ENCODE measurements at regions not wholly inside any gene's neighbourhood (a gene's known extent, or its start where the extent isn't known, plus 50 kb on each side); places are given as distances from the start of the nearest gene placed in this dataset.

DNA sequence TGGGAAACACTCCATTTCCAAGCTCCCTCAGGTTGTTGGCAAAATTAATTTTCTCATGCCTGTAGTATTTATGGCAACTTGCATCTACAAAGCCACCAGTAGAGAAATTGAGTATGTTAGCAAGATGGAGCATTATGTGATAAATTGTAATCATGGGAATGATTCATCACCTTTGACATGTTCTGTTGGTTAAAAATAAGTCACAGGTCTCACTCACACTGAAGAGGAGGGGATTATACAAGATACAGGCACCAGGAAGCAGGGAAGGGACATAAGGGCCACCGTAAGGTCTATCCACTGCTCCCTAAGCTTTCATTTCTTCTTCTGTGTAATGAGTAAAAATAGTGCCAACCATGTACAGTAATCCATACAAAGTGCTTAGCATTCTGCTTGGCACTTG lies 313.0 kb downstream of the GBA3 start:
- DNase-seq: no peak

DNA sequence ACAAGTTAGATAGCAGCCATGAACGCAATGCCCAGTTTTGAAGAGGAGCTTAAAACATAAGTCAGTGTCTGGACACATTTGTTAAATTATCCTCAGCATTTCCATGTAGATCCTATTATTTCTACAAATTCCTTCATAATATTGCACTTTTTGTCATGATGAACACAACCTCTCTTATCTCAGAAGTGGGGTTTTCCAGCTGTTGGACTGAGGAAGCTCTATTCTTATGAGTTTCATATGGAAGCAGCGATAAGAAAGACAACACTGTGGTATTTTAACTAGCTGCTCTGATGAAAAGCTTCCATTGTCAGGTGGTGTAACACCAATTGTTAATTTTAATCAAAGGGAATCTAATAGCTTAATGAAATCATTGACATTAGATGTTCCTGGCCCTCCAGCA lies 308.7 kb downstream of the GBA3 start:
- no peak for DNase-seq

DNA sequence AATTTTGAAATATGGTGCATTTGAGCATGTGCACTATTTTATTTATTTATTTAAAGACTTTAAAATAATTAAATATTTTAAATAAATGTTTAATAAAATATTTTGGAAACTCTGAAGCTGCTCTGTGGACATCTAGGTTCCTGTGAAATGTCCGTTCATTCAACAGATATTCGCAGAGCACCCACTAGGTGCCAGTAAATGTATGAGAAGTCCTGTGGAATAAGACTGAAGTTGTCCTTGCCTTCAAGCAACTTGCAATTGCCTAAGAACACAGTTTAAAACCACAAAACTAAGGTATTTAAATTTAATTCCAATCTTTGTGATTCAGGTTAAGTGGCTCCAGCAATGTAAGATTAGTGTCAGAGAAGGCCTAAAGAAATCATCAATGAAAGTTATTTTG lies 306.7 kb downstream of the GBA3 start:
- no peak for DNase-seq

DNA sequence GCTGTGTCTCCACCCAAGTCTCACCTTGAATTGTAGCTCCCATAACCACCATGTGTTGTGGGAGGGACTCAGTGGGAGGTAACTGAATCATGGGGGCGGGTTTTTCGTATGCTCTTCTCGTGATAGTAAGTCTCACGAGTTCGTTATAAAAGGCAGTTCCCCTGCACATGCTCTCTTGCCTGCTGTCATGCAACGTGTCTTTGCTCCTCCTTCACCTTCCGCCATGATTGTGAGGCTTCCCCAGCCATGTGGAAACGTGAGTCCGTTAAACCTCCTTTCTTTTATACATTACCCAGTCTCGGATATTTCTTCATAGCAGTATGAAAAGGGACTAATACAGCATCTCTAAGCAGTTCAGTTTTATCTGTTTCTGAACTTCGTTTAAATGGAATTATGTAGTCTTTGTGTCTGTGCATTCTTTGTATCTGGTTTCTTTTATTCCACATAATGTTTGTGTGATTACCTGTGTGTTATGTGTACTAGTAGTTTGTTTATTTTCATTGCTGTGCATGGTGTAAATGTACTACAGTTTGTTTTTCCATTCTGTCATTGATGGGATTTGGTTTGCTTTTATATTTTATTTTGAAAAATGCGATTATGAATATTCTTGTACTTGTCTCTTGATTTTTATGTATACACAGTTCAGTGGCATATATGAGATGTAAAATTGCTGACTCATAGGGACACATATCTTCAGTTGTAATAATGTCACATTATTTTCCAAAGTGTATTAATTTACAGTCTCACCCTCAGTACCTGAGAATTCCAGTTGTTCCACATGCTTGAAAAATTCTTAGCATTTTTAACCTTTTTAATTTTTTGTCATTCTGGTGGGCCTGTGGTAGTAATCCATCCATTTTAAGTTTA lies 304.9 kb downstream of the GBA3 start:
- no peak for DNase-seq

DNA sequence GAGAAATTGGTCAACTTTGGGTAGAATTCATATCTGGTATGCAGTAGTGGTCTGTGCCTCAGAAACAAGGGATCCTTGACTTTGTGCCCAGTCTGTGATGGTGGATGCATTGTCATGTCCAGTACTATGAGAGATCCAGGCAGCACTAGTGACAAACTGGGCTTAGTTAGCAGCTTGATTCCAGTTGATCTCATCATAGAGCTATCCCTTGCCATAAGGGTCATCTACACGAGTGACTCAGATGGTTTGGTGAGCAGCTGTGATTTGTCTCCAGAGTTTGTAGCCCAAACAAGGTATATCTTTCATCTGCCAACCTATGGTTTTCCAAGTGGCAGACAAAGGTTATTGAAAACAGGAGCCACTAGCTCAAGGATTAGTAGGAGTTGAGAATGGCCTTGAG lies 298.8 kb downstream of the GBA3 start:
- no peak for DNase-seq

DNA sequence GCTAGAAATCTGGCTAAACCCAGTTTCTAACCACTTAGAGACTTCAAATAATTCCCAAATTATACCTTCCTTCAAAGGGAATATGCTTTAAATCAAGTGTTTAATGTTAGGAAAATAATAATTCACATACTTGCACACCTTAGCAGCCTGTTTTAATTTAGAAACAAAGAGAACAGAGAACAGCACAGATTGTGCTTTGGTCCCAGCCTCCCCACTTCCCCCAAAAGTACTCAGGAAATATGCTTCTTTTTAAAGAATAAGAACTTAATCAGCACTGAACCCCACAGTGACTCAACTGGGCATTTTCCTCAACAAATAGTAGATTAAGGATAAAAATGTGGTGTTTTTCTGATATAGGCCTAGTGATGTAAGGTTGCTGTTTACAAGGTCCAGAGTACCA lies 295.8 kb downstream of the GBA3 start:
- no peak for DNase-seq

DNA sequence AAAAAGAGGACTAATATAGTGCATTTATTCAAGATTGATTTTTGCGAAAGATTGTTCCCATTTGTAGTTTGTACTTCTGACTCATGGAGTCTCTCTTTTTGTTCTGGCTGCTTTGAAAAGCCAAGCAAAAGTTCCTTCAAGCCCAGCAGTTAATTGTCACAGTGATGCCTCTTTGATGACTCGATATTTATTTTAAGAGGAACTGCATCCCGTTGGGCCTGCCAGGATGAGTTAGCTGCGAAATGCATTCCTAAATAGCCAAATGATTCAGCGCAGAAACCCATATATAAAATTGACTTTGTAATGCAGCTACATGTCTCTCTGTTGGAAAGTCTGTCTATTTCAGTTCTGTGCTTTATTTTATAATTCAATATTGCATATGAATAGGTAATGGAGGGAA lies 295.1 kb downstream of the GBA3 start:
- no peak for DNase-seq

DNA sequence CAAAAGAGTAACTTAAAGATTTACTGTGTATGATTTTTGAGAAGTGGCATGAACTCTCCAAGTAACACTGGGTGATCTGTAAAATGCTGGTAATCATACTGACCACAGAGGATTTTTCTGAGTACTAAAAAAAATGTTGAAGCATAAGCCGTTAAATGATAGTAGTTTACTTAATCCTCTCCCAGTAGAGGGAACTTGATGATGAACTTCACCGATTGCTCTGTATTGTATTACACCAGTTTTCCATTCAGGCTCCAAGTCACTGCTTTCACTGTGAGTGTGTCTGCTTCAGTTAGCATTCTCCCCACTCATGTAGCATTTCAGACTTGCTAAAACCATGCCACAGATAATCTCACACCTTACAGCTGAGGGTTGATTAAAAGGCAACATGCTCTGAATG lies 294.1 kb downstream of the GBA3 start:
- DNase-seq: no peak

DNA sequence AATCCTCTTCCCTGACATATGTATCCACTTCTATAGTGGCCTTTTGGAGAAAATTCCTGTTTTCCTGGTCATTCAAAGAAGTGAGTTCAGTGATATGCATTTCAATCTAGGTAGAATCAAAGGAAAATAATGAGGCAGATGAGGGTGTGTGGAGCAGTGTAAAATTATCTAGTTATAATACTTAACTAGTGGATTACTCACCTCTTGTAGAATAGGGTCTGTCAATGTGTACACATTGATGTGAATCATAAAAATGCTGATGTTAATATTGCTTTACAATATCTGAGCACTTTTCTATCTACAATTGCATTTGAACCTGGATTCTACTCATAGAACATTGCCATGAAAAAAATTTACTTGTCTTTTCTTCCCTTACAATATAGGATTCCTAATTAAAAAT lies 293.5 kb downstream of the GBA3 start:
- no peak for DNase-seq

DNA sequence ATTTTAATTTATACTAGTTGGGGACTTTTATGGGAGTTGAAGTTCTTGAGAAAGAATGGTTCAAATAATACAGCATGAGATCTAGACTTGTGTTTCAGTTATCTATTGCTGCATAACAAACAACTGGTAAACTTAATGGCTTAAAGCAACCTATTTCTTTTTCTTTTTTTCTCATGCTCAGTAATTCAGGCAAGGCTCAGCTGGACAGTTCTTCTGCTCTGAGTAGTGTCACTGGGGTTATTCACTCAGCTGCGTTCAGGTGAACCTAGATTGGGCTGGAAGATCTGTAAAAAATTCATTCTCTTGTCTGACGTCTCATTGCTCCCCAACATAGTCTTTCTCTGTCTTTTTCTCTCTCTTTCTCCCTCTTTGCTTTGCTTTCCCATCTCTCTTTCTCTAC lies 291.7 kb downstream of the GBA3 start:
- DNase-seq: no peak

DNA sequence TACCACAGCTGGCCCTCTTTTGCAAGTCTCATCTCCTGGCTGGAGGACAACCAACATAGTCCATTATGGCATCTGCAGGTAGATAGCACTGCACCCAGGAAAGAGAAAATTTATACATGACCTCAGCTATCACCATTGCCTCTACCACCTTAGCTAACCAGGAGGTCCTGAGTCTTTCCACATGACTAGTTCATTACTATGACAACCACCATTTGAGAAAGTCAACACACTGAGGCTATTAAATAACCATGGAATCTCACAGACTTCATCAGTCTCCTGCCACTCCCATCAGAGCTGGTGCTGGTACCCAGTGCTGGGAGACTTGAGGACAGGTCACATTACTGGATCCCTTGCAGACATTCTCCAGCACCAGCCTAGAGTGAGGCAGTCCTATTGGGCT lies 285.9 kb downstream of the GBA3 start:
- no peak for DNase-seq

DNA sequence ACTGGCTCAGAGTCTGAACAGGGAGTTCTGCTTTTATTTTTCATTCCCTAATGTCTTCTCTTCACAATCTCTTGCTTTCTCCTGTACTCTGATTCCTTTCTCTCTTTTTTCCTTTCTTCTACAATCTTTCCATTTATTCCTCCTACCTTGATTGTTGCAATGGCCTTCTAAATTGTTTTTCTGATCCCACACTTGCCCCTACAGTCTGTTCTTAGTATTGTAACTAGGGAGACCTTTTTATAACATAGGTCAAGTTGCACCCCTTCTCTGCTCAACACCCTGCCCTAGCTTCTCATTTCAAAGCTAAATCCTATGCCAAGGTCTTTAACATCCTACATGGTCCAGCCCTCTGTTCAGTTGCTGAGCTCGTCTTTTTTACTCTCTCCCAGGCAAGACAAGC lies 277.9 kb downstream of the GBA3 start:
- DNase-seq: no peak

DNA sequence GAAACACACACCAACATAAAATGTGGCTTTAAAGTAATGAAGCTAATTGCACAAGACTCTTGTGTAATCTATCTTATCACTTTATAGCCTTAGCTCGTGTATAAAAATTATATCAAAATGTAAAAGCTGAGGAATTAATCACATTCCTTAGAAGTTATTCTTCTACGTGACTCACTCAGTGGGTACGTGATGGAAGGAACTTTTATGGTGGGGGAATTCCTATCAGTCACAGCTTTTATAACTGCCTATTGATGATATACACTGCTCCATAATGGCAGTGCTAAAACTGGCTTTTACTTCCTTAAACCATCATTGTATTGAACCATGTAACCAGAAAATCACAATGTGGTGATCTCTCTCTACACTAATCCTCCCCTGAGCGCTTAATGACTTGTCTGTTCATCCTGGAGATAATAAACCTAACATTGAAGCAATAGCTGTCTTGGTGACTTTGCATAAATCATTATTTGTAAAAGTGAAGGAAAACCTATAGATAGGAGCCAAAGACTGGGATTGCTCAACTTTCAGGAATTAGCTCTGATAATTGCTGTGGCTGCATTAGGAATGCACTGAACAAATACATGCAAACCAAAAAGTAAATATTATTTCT lies 276.7 kb downstream of the GBA3 start:
- no peak for DNase-seq

DNA sequence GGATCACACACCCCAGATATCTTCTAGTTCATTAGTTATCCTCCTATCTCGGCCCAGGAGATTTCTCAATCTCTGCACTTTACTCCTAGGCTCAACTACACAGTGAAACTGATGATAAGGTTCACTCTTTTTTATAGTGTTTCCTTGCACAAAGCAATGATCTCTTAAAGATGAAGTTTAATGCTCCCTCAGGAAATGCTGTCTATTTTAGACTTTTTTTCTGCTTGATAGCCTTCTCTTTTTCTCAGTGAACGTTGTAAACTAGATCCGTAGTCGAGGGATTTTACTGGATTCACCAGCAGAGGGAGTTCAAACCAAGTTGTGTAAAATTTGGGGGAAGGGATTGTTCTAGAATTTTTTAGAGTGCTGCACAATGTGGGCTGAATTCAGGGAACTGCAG lies 269.6 kb downstream of the GBA3 start:
- no peak for DNase-seq

DNA sequence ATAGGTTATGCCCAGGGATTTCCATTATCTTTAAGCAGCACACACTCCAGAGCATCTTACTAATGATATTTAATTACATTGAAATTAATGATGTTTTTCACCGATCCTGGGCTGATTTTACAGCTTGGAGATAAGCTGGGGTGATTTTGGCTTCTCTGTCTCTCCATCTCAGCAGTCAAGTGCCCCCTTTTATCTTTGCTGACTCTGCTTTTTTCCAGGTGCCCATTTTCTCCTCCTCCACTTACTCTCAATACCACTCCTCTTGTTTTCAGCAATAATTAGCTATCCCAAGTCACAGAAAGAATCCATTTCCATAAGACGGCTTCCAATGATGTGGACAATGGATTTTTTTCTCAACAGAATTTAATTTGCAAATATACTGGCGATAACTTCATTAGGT lies 266.7 kb downstream of the GBA3 start:
- no peak for DNase-seq

DNA sequence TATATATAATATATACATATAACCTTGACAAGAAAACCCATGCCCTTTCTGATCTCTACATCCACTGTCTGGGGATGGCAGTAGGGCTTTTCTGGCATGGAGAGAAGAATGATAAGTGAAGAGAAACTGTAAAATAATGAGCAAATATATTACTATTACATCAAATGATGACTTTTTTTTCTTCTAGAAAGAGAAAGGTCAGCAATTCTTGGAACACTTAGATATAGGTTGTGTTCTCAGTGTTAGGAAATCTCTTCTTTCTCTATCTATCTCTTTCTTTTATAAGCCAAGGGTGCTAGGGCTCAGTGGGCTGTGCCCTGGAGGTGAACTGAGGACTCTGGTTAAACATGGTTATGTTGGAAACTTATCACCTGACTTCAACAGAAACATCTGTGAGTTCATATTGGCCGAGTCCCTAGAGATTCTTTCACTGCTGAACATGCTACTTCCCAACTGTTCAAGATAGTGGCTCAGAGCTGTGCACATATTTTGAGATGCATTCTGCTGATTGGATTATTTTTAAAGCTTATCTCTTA lies 265.1 kb downstream of the GBA3 start:
- peak; percentile 33 for DNase-seq

DNA sequence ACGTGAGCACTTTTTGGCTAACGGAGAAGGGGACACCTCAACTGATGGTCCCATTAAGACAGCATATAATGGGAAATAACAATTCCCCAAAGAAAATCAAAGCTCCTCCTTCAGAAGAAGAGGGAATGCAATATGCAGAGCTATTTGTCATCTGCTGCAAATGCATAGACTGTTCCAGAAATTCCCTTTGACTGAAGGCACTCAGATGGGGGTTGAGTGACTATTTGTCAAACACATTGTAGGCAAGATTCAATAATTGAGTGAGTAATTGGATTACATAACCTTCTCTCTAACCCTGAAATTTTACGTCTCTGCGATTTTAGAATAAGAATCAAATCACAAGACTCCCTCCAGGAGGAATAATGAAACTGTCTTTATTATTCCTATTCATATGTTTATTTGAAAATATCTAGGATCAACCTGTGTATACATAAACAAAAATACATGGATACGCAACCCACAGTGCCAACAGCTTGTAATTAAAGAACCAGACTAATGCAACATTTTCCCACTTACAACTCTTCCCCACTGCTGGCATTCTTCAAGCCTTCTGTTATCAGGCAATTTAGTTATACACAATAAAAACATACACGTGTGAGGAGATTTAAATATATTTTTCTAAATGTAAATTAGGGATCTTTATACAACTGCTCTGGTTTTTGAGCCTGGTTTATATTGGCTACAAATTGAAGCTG lies 256.6 kb downstream of the GBA3 start:
- DNase-seq: no peak

DNA sequence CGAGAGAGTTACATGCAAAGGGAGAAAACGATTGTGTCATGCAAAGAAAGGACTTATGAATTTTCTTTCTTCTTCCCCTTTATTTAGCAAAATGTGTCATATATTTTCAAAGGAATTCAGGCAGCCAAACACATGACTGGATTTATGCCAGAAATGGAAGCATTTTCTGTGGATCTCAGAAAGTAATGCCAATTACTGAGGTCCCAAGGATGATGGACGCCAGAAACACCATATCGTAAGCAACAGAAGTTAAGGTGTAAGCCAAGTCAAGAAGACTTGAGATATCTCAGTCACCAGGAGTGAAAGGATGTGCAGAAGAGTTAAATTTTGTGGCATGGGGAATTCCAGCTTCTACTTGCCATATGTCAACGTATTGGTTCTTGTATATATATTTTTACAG lies 255.1 kb downstream of the GBA3 start:
- DNase-seq: no peak

DNA sequence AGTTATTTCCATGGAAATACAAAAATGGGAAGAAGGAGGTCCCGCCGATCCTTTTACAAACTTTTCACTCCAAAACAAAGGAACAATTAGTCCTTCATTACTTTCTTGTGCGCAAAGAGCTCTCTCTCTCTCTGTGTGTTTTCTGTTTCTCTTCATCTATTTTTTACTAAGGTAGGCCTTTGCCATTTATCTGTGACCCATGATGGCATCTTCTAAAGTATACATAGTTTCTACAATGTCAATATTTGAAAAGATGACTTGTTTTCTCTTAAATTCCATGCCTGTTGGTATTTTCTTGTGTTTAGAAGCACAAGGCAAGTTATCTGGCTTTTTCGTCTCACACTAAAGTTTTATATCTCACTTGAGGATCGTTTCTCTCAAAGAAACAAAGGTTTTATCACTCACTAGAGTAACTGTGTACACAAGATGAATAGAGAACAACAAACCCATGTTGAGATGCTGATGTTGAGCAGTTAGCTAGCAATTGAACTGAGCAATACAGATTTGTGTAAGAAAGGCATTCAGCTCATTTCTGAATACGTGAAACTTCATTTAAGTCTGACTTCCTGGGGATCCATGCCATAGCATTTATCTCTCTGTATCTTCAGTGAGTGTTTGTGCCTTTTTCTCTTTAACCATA lies 250.3 kb downstream of the GBA3 start:
- no peak for DNase-seq

DNA sequence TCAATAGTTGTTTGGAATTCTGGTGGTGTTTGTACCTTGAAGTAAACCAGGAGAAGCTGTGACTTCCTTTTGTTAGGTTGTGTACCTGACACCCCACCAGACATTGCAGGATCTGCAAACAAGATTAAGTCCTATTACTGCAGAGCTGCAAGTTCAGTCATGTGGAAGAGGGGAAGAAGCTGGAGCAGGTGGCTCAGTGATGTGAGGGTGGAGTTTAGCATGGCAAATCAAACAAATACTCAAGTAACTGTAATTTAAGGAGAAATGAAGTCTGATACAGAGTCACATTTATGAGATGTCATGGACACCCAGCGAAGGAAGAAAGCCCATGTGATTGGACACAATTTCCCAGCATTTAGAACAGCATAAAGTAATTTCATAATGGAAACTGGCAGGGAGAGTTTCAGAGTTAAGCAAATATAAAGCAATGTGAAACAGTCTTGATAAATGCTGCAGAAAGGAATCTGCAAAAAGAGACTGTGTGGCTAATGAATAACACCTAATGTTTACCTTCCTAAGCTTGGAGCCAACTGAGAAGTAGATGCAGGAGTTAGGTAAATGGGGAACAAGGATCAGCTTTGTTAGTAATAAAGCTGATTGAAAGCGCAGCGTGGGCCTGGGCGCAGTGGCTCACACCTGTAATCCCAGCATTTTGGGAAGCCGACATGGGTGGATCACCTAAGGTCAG lies 249.1 kb downstream of the GBA3 start:
- peak; percentile 77 for DNase-seq

DNA sequence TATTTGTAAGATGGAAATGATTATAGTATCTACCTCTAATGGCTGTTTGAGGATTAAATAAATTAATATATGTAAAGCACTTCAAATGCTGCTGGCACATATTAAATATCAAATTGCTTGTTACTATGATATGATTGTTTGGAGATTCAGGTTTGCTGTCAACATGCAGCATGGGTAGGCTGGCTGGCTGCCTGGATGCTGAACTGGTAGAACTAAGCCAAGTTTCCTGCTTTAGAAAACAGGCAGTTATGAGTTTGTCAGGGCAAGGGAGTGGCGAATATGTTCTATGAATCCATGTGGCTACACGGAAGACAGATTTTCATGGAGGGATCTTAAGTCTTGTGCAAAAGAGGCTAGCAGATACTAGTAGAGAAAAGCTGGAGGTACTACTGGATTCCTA lies 239.6 kb downstream of the GBA3 start:
- no peak for DNase-seq

DNA sequence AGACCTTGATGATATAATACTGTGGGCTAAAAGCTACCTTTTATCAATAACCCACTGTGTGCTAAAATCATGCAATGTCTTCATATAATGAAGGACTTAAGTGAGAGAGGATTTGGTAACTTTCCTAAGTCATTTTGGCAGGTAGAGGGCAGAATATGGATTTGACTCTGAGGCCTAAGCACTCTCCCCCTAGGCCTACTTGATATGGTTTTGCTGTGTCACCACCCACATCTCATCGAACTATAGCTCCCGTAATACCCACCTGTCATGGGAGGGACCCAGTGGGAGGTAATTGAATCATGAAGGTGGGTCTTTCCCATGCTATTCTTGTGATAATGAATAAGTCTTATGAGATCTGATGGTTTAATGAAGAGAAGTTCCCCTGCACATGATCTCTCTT lies 229.7 kb downstream of the GBA3 start:
- no peak for DNase-seq

DNA sequence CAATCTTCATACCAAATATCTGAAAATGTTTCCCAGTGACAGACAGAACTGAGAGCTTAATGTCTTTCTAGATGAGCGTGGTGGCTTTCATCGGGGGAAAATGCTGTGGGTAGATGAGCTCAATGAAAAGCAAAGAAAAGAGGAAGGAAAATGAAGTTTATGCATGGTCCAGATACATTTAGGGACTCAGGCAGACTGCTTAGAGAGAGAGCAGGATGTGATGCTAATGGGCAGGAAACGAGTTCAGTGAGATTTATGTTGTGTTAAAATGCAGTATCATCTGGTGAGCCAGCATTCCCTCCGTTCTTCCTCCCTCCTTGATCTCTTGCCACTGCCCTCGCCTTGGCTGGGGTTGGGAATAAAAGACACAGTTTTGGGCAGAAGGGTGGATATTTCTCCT lies 229.2 kb downstream of the GBA3 start:
- no peak for DNase-seq
